BE2C (cell line): ENCODE measurements at regions not wholly inside any gene's neighbourhood (a gene's known extent, or its start where the extent isn't known, plus 50 kb on each side); places are given as distances from the start of the nearest gene placed in this dataset.

ENCODE experiments used
- DNase-seq: peaks from one replicate; pipeline ENCODE4 v3.0.0-alpha.2; 2020
- H3K27me3 ChIP-seq: fragments of 250-450 bp; sonication (Bioruptor Pico); 2 replicates; pipeline ENCODE4 v1.5.1; 2020; ENCODE audit warnings: mild to moderate bottlenecking
- H3K36me3 ChIP-seq: fragments of 250-450 bp; sonication (Bioruptor Pico); 2 replicates; pipeline ENCODE4 v1.5.1; 2020; ENCODE audit warnings: mild to moderate bottlenecking
- H3K4me1 ChIP-seq: fragments of 250-450 bp; sonication (Bioruptor Pico); 2 replicates; pipeline ENCODE4 v1.5.1; 2020
- H3K4me3 ChIP-seq: 2 replicates; pipeline ENCODE4 v1.5.1; 2011; ENCODE audit warnings: low read depth, low read length
- H3K9me3 ChIP-seq: fragments of 250-450 bp; sonication (Bioruptor Pico); 2 replicates; pipeline ENCODE4 v1.5.1; 2020
- CTCF ChIP-seq: IDR thresholded peaks from 2 replicates; pipeline ENCODE4 v1.5.1; 2012; ENCODE audit warnings: mild to moderate bottlenecking, low read depth, low read length

DNA sequence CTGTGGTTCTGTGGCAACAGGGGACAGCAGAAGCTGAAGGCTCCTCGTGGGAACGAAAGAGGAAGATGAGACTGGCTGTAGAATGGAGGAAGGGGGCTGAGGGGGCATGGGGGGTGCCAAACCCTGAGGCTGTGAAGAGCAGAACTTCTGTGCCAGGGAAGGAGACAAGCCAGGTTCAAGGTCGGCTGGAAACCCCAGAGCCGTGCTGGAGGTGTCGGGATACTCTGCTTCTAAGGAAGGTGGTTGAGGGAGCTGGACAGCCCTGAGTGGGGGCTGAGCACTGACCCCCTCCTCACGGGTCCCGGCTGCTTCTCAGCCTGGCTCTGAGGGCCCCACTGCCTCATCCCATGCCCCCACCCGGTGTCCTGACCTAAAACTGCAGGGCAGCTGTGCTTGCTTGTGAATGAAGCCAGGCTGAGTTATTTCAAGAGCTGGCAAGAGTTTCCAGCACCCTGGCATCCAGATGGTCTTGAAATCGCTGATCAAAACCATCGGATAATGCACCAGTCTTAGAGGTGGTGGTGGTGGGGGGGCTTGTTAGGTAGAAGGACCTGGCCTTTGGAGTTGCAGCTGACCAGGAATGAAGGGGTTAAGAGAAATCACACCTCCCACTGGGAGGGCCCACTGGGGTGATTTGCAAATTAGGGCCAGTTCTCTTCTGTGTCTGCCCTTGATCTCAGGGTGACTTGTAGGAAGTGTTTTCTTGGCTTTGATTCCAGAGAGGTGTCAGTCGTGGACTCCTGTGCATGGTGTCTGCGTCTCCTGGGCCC lies 218.9 kb upstream of the C1orf174 start:
- Histone ChIP-seq H3K36me3 (no peaks in the 10 kb centered on the region), H3K4me3 (no peak overlapping the region), H3K4me1 (no peaks in the 10 kb centered on the region), H3K27me3 (no peaks in the 10 kb centered on the region), H3K9me3 (no peaks in the 10 kb centered on the region)
- no peak for TF ChIP-seq CTCF
- no peak for DNase-seq

DNA sequence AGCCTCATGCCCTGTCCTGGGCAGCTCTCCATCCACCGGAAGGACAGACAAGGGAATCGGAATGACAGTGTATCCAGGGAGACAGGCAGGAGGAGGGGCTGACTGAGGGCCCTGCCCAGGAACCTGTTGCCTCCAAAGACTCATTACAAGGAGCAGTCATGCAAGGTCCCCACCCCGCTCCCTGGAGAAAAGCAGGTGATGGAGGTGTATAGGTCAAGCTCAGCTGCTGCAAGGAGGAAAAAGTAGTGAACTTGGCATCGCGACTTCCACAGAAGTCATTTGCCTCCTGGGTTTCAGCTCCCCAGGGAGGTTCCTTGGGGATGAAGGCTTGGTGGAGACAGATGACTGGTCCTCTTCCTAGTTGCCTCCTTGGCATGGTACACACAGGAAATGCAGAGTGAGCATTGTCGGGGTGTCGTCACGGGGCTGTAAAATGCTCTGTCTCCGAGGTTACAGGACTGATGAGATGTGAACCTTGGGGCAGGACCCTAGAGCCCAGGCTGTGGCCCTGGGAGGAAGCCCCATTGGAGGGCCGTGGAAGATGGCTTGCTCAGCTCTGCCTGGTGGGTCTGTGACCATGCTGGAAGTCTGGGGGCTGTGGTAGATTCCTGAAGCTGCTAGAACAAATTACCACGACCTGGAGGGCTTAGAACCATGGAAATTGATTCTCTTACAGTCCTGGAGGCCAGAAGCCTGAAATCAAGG lies 219.6 kb upstream of the C1orf174 start:
- DNase-seq, result no peak
- Histone ChIP-seq H3K9me3 (no peaks in the 10 kb centered on the region), H3K4me3 (no peak overlapping the region), H3K27me3 (no peaks in the 10 kb centered on the region), H3K4me1 (no peaks in the 10 kb centered on the region), H3K36me3 (no peaks in the 10 kb centered on the region)
- TF ChIP-seq CTCF, result no peak

GRCh38 chr1:4120557-4121292 lies 220.7 kb upstream of the C1orf174 start:
- TF ChIP-seq CTCF, result no peak
- no peak for DNase-seq

GRCh38 chr1:4121293-4121684 lies 221.2 kb upstream of the C1orf174 start:
- no peak for DNase-seq
- no peak overlapping the region for H3K4me3 ChIP-seq
- no peaks in the 10 kb centered on the region for H3K4me1 ChIP-seq
- H3K36me3 ChIP-seq, result no peaks in the 10 kb centered on the region
- H3K9me3 ChIP-seq, result no peaks in the 10 kb centered on the region
- H3K27me3 ChIP-seq, result no peaks in the 10 kb centered on the region
- TF ChIP-seq CTCF, result no peak

More at GRCh38 chr1:4120557-4121292, 220.7 kb upstream of the C1orf174 start:
- Histone ChIP-seq H3K36me3 (no peaks in the 10 kb centered on the region), H3K9me3 (no peaks in the 10 kb centered on the region), H3K27me3 (no peaks in the 10 kb centered on the region), H3K4me3 (no peak overlapping the region), H3K4me1 (no peaks in the 10 kb centered on the region)

DNA sequence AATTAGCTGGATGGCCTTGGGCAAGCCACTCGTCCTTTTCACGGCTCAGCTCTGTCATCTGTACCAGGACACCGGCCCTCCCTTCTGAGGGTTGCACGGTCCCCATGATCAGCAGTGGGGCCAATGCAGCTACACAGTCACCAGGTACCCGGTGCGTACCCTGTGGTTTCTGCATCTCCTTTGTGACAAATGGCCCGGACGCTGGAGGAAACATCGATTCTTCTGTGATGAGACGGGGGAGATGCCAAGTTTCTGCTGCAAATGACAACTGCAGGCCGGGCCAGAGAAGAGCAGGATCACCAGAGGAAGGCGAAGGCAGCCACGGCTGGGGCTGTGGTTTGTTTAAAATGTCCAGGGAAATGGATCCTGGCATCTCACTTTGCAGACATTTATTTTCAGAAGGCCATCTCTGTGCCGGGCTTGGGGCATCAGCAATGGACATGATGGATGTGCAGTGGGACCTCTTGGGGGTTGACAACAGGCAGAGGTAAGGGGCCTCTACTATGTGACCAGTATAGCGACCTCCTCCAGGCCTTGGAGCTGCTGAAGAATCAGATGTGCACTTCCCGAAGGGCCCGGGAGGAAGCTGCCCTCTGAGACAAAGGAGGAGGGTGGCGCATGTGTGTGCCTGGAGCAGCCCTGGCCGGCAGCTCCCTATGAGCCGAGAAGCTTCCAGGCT lies 221.9 kb upstream of the C1orf174 start:
- no peaks in the 10 kb centered on the region for H3K9me3 ChIP-seq
- no peak for DNase-seq
- H3K4me3 ChIP-seq, result no peak overlapping the region
- no peaks in the 10 kb centered on the region for H3K36me3 ChIP-seq
- TF ChIP-seq CTCF, result no peak
- H3K27me3 ChIP-seq, result no peaks in the 10 kb centered on the region
- H3K4me1 ChIP-seq, result no peaks in the 10 kb centered on the region
